ENCODE measurements at regions not wholly inside any gene's neighbourhood (a gene's known extent, or its start where the extent isn't known, plus 50 kb on each side); places are given as distances from the start of the nearest gene placed in this dataset.

DNA sequence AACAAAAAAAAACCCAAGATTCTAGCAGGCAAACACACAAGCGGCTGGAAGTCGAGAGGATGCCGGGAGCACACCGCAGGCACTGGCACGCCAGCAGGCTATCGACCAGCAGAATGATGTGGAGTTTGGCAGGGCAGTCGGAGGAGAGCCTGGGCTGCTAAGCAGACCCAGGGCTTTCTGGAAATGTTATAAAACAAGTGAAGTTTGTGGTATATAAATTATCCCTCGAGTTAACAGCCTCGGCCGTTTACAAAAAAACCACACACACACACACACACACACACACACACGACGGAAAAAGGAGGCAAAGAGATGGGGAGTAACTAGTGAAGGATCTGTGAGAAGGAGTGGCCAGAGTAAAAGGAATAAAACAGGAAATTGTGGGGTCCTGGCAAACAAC lies 87.2 kb upstream of the IVNS1ABP start:
- Histone ChIP-seq H3K4me3 (ENCODE audit: low read depth, low read length) (no peak overlapping the region), H3K36me3 (ENCODE audit: control insufficient read depth, insufficient read depth, low read length) (no peaks in the 10 kb centered on the region), H3K4me1 (peaks cover 6% of the 10 kb centered on the region; the same call in 1 of the 2 replicates), H3K9me3 (no peaks in the 10 kb centered on the region), H3K27me3 (replicated peaks; ENCODE audit: control insufficient read depth, insufficient read depth, low read length) (no peaks in the 10 kb centered on the region)
- ChIA-PET POLR2A (no interaction called here), CTCF (no interaction called here)
- peak overlapping the region; percentile 48 for H3K4me3 Mint-ChIP-seq (ENCODE audit: unreplicated experiment)
- H3K9me3 Mint-ChIP-seq (ENCODE audit: unreplicated experiment): no peaks in the 10 kb centered on the region
- no peaks in the 10 kb centered on the region for H3K27me3 Mint-ChIP-seq (ENCODE audit: insufficient read depth, unreplicated experiment)
- no peaks in the 10 kb centered on the region for H3K36me3 Mint-ChIP-seq (ENCODE audit: insufficient read depth, unreplicated experiment)
- no peak for DNase-seq
- intact Hi-C loops (cut with micrococcal nuclease; ENCODE audit: unreplicated experiment): loop anchor here (5.0 kb wide), 1 partner anchor 87 kb away; the partner anchor contains the start of gene IVNS1ABP
- H3K27ac Mint-ChIP-seq (ENCODE audit: unreplicated experiment): no peak overlapping the region
- peaks cover 27% of the 10 kb centered on the region for H3K4me1 Mint-ChIP-seq (ENCODE audit: low read depth, unreplicated experiment)
- TF ChIP-seq, protein P1, sequence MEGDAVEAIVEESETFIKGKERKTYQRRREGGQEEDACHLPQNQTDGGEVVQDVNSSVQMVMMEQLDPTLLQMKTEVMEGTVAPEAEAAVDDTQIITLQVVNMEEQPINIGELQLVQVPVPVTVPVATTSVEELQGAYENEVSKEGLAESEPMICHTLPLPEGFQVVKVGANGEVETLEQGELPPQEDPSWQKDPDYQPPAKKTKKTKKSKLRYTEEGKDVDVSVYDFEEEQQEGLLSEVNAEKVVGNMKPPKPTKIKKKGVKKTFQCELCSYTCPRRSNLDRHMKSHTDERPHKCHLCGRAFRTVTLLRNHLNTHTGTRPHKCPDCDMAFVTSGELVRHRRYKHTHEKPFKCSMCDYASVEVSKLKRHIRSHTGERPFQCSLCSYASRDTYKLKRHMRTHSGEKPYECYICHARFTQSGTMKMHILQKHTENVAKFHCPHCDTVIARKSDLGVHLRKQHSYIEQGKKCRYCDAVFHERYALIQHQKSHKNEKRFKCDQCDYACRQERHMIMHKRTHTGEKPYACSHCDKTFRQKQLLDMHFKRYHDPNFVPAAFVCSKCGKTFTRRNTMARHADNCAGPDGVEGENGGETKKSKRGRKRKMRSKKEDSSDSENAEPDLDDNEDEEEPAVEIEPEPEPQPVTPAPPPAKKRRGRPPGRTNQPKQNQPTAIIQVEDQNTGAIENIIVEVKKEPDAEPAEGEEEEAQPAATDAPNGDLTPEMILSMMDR (IDR thresholded peaks at IDR 0.05; ENCODE audit: insufficient read depth in 1 of 2, low read depth in 1 of 2, low read length in 1 of 2, severe bottlenecking in 1 of 2, unreplicated experiment in 1 of 2): no peak
- BruUV-seq (replicated peaks): no TSS peak

DNA sequence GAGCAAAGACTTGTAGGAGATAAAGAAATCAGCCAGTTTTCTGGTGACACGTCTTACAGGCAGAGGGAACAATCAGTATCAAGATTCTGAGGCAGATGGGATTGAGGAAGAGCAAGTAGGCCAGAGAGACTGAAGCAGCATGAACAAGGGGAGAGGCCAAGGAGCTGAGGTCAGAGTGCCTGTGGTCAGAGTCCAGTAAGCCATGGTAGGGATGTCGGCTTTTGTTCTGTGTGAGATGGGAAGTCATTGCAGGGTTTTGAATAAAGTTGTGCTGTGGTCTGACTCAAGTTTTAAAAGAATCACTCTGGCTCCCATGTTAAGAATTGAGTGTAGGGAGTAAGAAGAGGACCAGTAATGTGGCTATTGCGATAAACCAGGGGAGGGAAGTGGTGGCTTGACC lies 85.9 kb upstream of the IVNS1ABP start:
- H3K4me1 Mint-ChIP-seq (ENCODE audit: low read depth, unreplicated experiment): peaks cover 27% of the 10 kb centered on the region
- intact Hi-C loops (cut with micrococcal nuclease; ENCODE audit: unreplicated experiment): loop anchor here (5.0 kb wide), 1 partner anchor 86 kb away; the partner anchor contains the start of gene IVNS1ABP
- no peak overlapping the region for H3K27ac Mint-ChIP-seq (ENCODE audit: unreplicated experiment)
- no peaks in the 10 kb centered on the region for H3K27me3 ChIP-seq (replicated peaks; ENCODE audit: control insufficient read depth, insufficient read depth, low read length)
- no peak overlapping the region for H3K4me3 Mint-ChIP-seq (ENCODE audit: unreplicated experiment)
- H3K36me3 ChIP-seq (ENCODE audit: control insufficient read depth, insufficient read depth, low read length): no peaks in the 10 kb centered on the region
- no peaks in the 10 kb centered on the region for H3K9me3 ChIP-seq
- H3K36me3 Mint-ChIP-seq (ENCODE audit: insufficient read depth, unreplicated experiment): no peaks in the 10 kb centered on the region
- ChIA-PET POLR2A (no interaction called here), CTCF (no interaction called here)
- H3K4me3 ChIP-seq (ENCODE audit: low read depth, low read length): no peak overlapping the region
- no peaks in the 10 kb centered on the region for H3K9me3 Mint-ChIP-seq (ENCODE audit: unreplicated experiment)
- TF ChIP-seq, protein P1 (IDR thresholded peaks at IDR 0.05; ENCODE audit: insufficient read depth in 1 of 2, low read depth in 1 of 2, low read length in 1 of 2, severe bottlenecking in 1 of 2, unreplicated experiment in 1 of 2): no peak
- H3K4me1 ChIP-seq: peaks cover 6% of the 10 kb centered on the region; the same call in 1 of the 2 replicates
- no peak for DNase-seq
- BruUV-seq (replicated peaks): no TSS peak
- no peaks in the 10 kb centered on the region for H3K27me3 Mint-ChIP-seq (ENCODE audit: insufficient read depth, unreplicated experiment)

DNA sequence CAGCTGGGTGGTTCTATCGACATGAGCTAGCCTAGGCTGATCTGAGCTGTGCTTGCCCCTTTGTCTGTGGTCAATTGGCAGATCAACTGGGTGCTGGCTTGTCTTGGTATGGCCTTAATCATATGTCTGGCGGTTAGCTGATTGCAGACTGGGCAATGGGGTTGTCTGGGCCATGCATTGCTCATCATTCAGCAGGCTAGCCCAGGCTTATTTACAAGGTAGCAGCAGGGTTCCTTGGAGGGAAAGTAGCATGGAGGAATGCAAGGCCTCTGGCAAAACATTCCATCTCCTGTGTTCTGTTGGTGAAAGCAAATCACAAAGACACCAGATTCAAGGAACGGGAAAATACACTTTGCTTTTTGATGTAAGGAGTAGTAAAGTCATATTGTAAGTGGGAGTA lies 84.0 kb upstream of the IVNS1ABP start:
- DNase-seq: peak in 1 of 2 experiments; percentile 42
- CTCF ChIA-PET: no interaction called here
- TF ChIP-seq, protein P1 (IDR thresholded peaks at IDR 0.05; ENCODE audit: insufficient read depth in 1 of 2, low read depth in 1 of 2, low read length in 1 of 2, severe bottlenecking in 1 of 2, unreplicated experiment in 1 of 2): no peak
- no peak overlapping the region for H3K4me3 ChIP-seq (ENCODE audit: low read depth, low read length)
- no TSS peak for BruUV-seq (replicated peaks)
- H3K4me1 ChIP-seq: peaks cover 6% of the 10 kb centered on the region; the same call in 1 of the 2 replicates
- Mint-ChIP-seq H3K4me3 (ENCODE audit: unreplicated experiment) (no peak overlapping the region), H3K4me1 (ENCODE audit: low read depth, unreplicated experiment) (peaks cover 27% of the 10 kb centered on the region), H3K27ac (ENCODE audit: unreplicated experiment) (no peak overlapping the region), H3K9me3 (ENCODE audit: unreplicated experiment) (no peaks in the 10 kb centered on the region), H3K36me3 (ENCODE audit: insufficient read depth, unreplicated experiment) (no peaks in the 10 kb centered on the region), H3K27me3 (ENCODE audit: insufficient read depth, unreplicated experiment) (no peaks in the 10 kb centered on the region)
- no peaks in the 10 kb centered on the region for H3K36me3 ChIP-seq (ENCODE audit: control insufficient read depth, insufficient read depth, low read length)
- intact Hi-C loops (cut with micrococcal nuclease; ENCODE audit: unreplicated experiment): loop anchor here (5.0 kb wide), 1 partner anchor 84 kb away; the partner anchor contains the start of gene IVNS1ABP
- no peaks in the 10 kb centered on the region for H3K27me3 ChIP-seq (replicated peaks; ENCODE audit: control insufficient read depth, insufficient read depth, low read length)
- POLR2A ChIA-PET: no interaction called here
- no peaks in the 10 kb centered on the region for H3K9me3 ChIP-seq
